Prostate gland (tissue), 2 donors: ENCODE measurements at regions not wholly inside any gene's neighbourhood (a gene's known extent, or its start where the extent isn't known, plus 50 kb on each side); places are given as distances from the start of the nearest gene placed in this dataset.

Experiments used
- POLR2A ChIP-seq: fragments of 450-650 bp; IDR thresholded peaks from one replicate; pipeline ENCODE4 v1.6.1; 2016; ENCODE audit warnings: antibody characterized with exemption, mild to moderate bottlenecking
- TF ChIP-seq, protein P1 (sequence below), 4 experiments: fragments of 200-600 bp in 2 of 4; fragments of 450-650 bp in 2 of 4; sonication (generic) in 2 of 4; IDR thresholded peaks; 1 replicate in 3 of 4; 2 replicates in 1 of 4; pipeline ENCODE4 v1.5.1; 2016 to 2019; ENCODE audit warnings: antibody characterized with exemption in 4 of 4, mild to moderate bottlenecking in 2 of 4, moderate library complexity in 2 of 4

DNA sequence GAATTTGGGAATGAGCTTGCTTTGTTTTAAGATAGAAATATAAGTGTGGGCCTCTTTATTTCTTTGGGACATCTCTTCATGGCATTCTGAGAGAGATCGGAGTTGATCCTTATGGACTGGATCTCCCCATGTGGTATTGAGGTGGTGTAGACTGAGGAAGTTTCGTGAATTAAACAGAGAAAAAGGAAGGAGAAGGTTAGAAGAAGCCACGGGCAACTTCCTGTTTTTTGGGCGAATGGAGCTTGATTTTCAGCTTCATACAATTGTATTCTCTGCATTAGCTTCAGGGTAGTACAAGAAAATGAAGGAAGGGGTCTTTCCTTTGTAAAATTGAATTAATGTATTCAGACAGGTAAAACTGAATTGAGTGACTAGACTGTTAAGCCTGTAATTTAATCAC is 70.5 kb upstream of the HMHB1 start:
- TF ChIP-seq POLR2A: no peak
- TF ChIP-seq, protein P1, sequence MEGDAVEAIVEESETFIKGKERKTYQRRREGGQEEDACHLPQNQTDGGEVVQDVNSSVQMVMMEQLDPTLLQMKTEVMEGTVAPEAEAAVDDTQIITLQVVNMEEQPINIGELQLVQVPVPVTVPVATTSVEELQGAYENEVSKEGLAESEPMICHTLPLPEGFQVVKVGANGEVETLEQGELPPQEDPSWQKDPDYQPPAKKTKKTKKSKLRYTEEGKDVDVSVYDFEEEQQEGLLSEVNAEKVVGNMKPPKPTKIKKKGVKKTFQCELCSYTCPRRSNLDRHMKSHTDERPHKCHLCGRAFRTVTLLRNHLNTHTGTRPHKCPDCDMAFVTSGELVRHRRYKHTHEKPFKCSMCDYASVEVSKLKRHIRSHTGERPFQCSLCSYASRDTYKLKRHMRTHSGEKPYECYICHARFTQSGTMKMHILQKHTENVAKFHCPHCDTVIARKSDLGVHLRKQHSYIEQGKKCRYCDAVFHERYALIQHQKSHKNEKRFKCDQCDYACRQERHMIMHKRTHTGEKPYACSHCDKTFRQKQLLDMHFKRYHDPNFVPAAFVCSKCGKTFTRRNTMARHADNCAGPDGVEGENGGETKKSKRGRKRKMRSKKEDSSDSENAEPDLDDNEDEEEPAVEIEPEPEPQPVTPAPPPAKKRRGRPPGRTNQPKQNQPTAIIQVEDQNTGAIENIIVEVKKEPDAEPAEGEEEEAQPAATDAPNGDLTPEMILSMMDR (IDR thresholded peaks at IDR 0.05): no peak
